ENCODE measurements at regions not wholly inside any gene's neighbourhood (a gene's known extent, or its start where the extent isn't known, plus 50 kb on each side); places are given as distances from the start of the nearest gene placed in this dataset.

GRCh38 chr18:44507729-44508325 lies 172.9 kb upstream of the SETBP1 start:
- TF ChIP-seq CTCF (IDR thresholded peaks at IDR 0.05; ENCODE audit: insufficient read depth, missing control alignments), result no peak
- no peak for DNase-seq (ENCODE audit: insufficient read length, low spot score)

GRCh38 chr18:44508474-44508873 lies 172.2 kb upstream of the SETBP1 start:
- no peak for DNase-seq (ENCODE audit: insufficient read length, low spot score)
- TF ChIP-seq CTCF (IDR thresholded peaks at IDR 0.05; ENCODE audit: insufficient read depth, missing control alignments), result no peak
- FAIRE-seq, result no peak

More at GRCh38 chr18:44507729-44508325, 172.9 kb upstream of the SETBP1 start:
- no peak for FAIRE-seq

- no peak for DNase-seq (ENCODE audit: insufficient read length, low spot score)
- no peak for TF ChIP-seq CTCF (IDR thresholded peaks at IDR 0.05; ENCODE audit: insufficient read depth, missing control alignments)
- FAIRE-seq, result no peak
Observed at GRCh38 chr18:44509048-44509447, 171.6 kb upstream of the SETBP1 start.

GRCh38 chr18:44510390-44510789 lies 170.3 kb upstream of the SETBP1 start:
- FAIRE-seq (no peak), DNase-seq (ENCODE audit: insufficient read length, low spot score) (no peak)
- TF ChIP-seq CTCF (IDR thresholded peaks at IDR 0.05; ENCODE audit: insufficient read depth, missing control alignments), result no peak

GRCh38 chr18:44513233-44513632 lies 167.5 kb upstream of the SETBP1 start:
- no peak for FAIRE-seq
- TF ChIP-seq CTCF (IDR thresholded peaks at IDR 0.05; ENCODE audit: insufficient read depth, missing control alignments), result no peak
- no peak for DNase-seq (ENCODE audit: insufficient read length, low spot score)

GRCh38 chr18:44514106-44514505 lies 166.6 kb upstream of the SETBP1 start:
- no peak for TF ChIP-seq CTCF (IDR thresholded peaks at IDR 0.05; ENCODE audit: insufficient read depth, missing control alignments)
- FAIRE-seq, result no peak

GRCh38 chr18:44514766-44515165 lies 165.9 kb upstream of the SETBP1 start:
- DNase-seq (ENCODE audit: insufficient read length, low spot score) (no peak), FAIRE-seq (no peak)
- TF ChIP-seq CTCF (IDR thresholded peaks at IDR 0.05; ENCODE audit: insufficient read depth, missing control alignments), result no peak

More at GRCh38 chr18:44514106-44514505, 166.6 kb upstream of the SETBP1 start:
- no peak for DNase-seq (ENCODE audit: insufficient read length, low spot score)

All from D721Med (cell line).